Stimulated activated CD8-positive, alpha-beta memory T cell treated with anti-CD3 and anti-CD28 coated beads, Interleukin-15, amount 100 ng/mL, for 1 hour (primary cell): ENCODE measurements at regions not wholly inside any gene's neighbourhood (a gene's known extent, or its start where the extent isn't known, plus 50 kb on each side); places are given as distances from the start of the nearest gene placed in this dataset.

Source experiments
- DNase-seq: peaks from one replicate; pipeline ENCODE4 v3.0.0-alpha.2; 2020; ENCODE audit warnings: low read depth

DNA sequence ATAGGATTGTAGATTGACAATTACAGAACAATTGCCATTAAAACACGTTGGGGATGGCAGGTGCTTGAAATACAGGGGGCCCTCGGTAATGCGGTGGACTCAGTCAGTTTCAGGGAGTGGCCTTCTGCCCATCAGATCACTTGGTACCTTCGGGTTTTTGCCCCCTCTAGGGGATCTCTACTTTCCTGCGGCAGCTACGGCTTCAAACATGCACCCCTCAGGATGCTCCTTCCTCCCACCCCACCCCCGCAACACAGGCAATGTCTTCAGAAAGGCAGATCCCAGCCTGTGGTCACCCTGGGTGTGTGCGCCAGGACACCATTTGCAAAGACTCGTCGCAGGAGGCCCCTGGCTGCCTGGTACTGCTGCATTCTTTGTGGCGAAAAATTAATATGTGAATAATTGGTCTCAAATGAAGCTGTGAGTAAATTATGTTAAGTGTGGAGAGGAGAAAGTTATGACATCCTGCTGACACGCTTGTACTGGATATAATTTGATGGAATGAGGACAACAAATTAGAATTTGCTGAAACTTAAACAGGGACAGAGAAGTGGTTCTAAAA lies 431.0 kb upstream of the MKI67 start:
- no peak for DNase-seq

DNA sequence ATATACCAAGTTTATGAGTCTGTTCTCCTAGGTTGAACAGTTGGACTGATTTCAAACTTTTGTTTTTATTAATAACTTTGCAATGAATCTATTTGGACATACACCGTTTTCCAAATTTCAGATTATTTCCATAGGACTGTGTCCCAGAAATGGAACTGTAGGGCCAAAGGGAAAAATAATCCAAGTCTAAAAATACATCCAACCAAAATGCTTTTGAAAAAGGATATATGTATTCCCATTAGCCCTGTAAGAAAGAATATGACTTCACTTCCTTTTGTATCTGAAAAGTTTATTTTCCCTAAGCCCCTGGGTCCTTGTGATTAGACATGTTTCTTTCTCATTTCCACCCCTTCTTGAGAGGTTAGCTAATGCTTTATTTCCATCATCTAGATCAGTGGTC lies 434.2 kb upstream of the MKI67 start:
- DNase-seq: no peak

DNA sequence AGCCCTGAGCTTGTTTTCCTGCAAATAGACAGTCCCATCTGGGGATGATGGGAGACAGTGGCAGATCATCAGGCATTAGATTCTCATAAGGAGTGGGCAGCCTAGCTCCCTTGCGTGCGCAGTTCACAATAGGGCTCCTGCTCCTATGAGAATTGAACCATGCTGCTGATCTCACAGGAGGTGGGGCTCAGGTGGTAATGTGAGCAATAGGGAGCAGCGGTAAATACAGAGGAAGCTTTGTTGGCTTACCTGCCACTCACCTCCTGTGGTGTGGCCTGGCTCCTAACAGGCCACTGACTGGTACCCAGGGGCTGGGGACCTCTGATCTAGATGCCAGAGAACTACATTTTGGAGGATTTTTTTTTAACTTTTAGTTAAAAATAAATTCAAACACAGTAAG lies 434.8 kb upstream of the MKI67 start:
- DNase-seq: no peak

DNA sequence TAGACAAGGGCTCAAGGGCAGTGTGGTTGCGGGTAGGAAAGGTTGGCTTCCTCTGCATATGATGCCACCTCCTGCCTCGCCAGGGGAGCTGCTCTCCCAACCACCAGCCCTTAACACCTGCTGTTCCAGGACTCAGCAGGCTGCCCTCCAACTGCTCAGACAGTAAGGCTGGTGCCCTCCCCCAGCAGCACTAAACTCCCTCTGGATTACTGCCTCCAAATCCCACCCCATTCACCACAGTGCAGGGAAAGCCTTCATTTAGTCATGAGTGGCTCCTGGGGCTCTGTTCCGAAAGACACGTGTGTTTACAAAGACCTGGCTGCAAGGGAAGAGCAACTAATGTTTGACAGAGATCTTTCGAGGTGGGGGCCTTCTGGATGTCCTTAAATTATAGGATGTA lies 437.2 kb upstream of the MKI67 start:
- no peak for DNase-seq

DNA sequence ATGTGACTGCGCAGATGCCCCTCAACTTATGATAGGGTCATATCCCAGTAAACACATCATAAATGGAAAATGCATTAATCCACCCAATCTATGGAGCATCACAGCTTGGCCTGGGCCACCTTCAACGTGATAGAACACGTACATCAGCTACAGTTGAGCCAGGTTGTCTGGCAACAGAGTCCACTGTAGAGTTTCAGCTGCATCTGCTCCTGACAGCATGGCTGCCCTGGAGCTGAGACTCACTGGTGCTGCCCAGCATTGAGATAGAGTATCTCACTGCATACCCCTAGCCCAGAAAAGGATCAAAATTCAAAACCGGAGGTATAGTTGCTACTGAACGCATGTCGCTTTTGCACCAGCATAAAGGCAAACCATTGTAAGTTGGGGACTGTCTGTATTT lies 437.7 kb upstream of the MKI67 start:
- no peak for DNase-seq

DNA sequence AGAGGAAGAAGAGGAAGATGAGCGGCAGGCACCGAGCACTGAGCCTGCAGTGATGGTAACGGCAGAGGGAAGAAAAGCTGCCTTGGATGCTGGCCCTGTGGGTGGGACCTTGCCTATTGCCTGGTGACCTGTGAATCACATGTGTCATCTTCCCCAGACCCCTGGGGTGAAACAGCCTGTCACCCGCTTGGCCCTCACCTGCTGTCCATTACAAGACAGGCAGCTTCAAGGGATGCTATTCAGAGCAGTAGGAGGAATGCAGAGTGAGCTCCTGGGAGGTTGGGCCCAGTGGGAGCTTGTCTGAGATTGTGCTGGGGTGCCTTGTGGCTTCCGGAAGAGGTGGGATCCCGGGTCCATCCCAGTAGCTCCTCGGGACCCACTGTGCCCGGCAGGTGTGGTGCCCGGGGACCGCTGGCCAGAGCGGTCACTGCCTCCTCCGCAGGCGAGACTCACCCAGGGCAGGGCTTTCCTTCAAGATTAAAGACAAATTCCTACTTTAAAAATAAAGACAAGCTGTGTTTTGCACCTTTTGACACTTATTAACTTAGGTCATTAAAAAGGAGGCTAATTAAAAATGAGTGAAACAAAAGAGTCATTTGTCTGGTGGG lies 440.2 kb upstream of the MKI67 start:
- DNase-seq: no peak

DNA sequence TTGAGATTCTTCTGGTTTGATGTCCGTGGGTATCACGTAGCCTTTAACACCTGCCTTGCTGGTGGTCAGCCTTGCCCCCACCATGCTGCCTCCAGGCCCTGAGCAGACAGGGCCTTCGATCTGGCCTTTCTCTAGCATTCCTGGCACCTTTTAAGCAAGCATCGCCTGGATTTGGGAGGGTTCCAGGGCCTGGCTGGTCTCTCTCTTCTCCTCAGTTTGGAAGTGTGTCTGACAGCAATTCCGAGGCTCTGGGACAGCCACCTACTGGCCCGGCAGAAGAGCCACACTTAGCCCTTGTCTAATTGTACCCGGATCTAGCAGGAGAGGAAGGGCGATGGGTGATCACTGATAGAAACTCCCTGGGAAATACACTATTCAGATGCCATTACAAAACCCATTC lies 441.3 kb upstream of the MKI67 start:
- no peak for DNase-seq

DNA sequence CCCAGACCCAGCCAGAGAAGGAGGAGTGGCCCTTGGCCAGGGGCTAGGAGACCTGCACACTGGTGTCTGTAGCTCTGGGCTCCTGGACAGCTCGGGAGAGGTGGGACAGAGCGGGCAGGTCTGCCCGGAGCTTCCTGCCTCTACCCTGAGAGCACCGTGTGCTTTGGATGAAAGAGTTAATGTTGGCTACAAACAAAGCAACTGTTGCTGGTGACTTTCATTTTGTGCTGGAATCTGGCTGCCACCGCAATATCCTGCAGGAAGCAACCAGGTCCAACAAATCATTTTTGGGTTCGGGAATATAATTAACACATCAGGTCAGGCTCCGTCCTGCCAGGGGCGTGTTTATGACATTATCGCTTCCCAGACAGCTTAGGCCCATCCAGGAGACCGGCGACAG lies 441.8 kb upstream of the MKI67 start:
- no peak for DNase-seq

DNA sequence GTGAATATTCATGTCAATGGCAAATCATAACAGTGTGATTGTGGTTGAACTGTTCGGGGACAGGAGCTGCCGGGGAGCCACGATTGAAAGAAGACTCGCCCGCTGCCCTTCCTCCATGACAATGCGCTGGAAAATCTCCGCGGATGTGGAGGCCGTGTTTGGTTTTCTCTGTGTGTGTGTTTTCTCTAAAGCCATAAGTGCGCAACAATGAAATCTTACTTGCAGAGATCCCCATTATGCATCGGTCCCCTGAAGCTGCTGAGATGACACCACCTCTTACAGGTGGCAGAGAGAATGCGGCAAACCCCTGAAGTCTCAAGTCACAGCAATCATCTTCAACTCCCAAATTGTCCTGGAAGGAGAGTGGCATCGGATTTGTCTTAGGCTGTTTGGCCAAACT lies 442.3 kb upstream of the MKI67 start:
- DNase-seq: no peak

DNA sequence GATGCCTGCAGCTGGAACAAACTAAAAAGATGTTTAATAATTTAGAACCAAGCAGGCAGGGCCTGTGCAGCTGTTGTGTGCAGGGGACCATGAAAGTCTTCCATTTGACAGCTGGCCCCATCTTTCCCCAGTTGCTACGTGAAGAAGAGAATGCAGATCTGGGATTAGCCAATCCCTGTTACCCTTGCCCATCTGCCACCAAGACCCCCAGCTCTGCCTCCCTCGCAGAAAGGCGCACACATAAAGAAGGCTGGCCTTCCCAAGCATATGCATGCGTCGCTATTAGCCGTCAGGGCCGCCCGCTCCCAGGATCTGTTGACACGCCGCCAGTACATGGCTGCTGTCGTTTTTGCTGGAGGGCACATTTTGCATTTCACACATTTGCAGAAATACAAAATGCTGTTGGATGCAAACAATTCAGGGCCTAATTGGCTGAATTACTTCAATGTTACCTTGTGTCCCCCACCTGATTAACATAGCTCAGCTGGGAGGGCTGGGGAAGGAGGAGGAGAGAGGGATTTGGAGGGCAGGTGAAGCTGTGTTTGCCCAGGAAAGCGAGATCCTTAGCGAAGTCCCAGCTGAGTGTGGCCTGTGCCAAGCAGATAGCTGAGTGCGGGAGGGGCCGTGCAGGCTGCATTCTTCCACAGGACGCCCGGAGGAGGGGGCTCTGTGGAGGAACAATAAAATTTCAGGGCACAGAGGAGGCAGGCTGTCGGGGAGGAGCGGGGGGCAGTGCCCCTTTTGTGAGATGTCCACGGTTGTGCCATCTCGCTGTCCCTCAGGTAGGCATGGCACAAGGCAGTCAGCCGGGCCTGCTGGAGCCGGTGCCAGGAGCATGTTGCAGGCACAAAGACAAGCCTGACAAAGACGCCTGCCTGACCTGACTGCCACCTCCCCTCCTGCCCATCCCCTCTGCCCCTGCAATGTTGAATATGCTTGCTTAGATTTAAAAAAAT lies 443.0 kb upstream of the MKI67 start:
- DNase-seq: no peak

DNA sequence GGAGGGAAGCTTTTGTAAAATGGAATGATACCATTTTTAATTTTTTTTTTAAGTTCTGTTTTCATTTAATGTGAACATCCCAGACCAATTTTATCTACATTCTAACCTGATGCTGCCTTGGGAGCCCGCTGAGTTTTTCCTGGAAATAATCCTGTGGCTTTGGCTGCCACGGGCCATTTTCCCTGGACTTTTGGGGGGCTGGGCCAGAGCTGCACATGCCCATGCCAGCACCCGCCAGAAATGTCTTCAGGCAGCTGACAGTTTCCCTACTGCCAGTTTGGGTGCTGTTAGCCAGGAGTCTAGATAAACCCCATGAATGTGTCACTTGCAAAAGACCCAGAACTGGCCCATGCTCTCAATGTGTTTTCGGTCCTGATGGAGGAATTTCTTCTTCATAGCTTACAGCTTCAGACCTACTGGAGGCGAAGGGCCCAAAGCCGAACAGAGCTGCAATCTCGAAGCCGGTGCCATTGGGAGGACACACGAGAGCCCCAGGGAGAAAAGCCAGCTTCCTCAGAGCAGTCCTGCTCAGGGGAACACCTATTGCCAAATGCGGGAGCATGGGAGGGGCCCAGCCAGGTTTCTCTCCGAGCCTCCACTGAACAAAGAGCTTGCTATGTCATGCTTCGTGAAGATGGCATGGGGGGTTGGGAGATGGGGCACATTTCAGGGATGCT lies 444.2 kb upstream of the MKI67 start:
- DNase-seq: no peak

DNA sequence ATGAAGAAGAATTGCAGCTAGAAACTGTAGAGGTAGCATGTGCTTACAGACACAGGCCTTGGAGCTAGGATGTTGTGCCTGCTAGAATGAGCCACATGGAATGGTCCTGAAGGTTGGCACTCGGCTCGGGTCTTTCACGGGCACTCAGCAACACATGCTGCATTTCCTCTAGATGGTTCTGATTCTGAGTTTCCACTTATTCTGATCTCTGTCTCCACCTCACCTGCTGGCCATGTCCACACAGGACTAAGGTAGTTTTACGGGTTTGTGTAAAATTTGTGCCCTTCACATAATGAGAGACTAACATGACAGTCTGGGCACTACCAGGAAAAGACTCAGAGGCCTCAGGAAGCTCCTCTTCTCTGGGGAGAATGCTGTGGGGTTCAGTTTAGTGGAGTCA lies 444.8 kb upstream of the MKI67 start:
- DNase-seq: no peak

DNA sequence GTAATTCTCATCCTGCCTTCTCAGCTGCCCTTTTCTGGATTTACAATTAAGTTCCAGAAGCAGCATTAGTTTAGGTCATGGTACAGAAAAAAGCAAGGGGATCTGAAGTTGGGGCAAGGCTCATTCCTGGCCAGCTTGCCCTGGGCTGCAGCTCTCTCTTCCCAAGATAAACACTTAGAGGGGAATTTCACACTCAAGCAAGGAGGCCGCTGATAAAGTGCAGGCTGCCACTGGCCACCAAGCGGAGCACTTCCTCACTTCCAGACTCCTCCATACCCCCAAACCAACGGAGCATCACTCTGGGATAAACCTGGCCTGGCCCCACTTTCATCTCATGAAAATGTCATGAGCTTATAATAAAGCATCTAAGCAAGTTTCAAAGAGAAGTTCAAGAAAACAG lies 445.5 kb upstream of the MKI67 start:
- DNase-seq: no peak

DNA sequence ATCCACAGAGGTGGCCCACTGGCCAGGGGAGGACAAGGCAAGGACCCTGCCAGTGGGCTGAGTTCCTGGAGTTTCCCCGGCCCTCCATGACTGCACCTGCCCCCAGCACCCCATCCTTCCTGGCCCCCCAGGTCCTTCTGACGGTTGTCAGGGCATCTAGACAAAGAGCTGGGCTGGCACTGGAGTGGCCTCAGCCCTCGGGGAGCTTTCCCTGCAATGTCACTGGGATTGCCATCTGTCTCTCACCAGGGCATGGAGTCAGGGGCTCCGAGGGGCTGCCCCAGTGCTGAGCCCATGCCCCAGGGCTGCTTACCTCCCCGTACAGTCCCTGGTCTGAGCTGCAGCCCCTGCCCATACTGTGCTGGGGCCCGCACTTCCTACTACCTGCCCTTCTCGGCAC lies 446.5 kb upstream of the MKI67 start:
- DNase-seq: no peak

DNA sequence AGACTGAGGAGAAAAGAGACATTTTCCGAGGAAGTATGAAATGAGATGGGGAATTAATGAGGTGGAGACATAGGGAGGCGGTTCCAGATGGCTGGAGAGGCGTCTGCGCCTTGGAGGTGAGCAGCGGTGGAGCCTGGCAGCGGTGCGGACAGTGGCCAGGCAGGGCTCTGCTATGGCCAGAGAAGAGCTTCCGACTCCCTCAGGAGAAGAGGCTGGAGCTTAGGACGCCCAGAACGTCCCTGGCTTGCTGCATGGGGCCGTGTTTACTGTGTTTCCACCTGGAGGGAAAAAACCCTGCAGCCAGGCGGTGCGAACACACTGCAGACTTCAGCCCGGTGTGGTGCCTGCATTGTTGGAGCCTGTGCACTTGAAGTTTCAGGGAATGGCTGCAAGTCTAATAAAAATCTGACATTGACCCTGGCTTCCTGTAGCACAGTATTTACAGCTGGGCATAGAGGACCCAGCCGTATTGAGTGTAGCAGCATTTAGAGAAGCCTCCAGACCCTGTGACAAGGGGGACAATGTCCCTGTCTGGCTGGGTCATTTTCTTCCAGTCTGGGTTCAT lies 447.1 kb upstream of the MKI67 start:
- DNase-seq: no peak

DNA sequence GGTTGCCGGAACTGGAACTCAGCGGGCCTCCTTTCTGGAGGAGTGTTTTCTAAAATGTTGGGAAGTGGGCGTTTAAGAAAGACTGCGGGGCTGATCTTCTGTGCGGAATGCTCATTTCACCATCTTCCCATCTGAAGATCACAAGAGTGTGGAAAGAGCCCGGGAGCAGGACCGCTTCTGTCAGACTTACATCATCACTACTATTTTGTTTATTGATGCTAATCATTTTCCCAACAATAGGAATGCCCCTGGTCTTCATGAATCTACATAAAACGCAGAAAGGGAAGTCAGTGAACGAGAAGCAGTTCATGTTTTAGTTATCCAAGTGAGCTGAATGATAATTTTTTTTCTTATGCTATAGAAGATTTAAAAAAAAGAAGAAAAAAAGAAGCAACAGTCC lies 447.8 kb upstream of the MKI67 start:
- no peak for DNase-seq

DNA sequence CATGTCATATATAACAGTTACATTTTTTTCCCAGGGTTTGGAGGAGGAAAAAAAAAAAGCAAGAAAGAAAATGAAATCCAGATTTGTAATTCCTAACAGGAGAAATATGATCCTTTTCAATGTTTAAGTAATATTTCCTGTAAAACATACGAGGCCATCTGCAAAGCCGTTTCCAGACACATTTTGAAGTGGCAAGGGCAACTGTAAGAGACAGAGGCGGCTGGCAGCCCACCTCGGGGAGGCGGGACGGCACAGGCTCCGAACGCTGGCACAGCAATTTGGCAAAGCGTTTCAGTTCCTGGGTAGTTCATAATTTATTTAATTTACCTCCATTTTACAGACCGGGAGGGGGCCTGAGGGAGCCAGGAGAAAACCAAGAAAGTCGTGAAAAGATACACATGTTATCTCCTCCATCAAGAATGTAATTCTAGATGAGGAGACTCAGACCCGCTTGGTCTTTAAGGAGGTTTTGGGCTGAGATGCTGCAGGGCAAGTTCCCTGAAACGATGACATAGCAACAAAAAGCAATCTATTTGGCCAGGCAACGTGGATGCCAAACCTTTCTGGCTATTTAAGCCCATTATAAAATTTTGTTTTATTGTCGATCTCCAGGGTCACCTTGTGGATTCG lies 448.5 kb upstream of the MKI67 start:
- DNase-seq: no peak

DNA sequence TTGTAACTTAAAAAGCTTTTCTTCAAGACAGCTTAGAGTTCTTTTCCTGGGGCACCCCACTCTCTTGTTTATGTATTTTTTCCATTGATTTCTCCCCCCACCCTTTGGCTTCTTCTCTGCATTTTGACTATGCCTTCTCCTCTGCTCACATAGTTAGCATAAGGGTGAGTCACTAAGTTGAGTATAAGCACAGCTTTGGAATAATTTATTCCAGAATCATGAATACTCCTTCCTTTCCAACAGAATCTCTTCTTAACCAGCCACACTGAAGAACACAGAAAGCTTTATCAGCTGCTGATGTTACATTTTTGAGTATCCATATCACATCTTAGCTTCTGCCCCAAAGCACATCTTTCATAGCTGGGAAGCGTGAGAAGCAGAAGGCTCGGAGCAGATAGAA lies 449.5 kb upstream of the MKI67 start:
- no peak for DNase-seq

DNA sequence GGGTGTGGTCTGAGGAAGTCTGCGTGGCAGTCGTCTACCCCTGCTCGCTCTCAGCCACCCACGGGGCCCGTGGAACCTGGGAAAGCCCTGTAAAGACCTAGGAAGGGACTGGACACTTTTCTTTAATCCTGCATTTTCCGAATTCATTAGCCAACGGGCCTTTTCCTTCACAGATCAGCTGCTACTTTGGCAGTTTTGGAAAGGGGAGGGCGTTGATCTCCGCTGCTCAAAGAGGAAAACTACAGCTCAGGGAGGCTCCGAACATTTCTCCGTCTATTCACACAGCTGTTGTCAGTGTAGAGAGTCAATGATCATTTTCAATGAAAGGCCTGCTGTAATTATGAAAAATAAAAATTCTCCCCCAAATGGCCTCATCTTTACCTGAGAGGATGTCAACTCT lies 450.1 kb upstream of the MKI67 start:
- no peak for DNase-seq

DNA sequence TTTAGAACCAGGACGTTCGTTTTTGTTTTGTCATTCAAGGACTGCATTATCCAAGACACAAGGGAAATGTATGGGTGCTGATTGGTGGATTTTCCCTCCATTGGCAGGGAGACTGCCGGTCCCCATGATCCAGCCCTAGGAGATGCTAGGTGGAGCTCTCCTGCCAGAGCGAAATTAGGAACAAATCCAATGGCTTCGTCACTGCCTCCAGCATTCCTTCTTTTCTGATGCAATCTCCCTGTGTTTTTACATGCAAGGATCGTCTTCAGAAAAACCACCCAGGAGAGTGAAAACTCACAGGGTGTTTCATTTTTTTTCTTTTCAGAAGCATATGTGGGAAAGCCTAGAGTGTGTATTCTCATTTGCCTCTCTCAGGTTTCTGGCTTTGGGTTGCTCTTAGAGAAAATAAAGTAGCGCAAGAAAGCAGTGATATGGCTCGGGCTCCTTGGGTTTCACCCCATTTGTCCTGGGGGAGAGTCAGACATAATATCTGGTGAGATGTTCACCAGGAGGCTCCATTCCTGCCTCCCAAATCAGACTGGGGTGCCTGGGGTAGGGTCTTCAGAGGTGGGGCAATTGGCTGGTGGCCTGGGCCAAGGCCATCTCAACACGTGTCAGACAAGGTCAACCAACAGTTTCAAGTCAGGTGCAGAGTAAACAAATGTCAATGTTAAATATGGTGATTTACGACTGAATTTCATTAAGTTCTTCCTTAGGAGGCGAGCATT lies 450.9 kb upstream of the MKI67 start:
- no peak for DNase-seq

DNA sequence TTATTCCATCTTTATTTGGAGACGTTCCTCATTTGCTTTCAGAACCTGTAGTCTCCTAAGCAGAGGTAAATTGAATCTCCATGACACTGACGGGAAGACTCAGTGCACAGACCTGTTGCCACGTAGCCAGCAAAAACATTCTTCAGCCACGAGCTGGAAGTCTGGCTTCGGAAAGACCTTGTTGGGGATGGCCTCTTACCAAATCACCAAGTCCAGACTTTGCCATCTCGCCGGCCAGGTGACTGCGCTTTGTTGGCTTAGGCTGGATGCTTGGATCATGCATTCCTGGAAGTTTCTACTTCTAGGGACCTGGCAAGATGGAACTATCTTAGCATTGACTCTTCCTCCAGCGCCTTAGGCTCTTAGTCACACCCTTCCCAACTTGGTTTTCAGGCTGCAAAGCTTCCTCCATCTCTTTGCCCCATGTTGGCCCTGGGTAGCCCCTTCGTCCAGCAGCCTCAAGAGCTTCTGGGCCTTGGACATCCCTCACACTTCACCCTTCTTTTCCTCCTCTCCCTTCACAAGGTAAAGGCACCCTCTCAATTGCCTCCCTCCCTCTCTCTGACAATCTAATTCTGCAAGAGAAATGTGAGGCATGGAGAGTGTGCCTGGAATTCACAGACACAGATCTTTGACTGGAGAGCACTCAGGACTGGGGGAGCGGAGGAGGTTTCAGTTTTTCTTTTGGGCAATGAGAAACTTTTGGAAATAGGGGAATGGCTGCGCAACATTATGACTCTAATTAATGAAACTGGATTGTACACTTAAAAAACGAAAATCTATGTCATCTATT lies 451.9 kb upstream of the MKI67 start:
- no peak for DNase-seq
